VCaP (cell line): ENCODE measurements at regions not wholly inside any gene's neighbourhood (a gene's known extent, or its start where the extent isn't known, plus 50 kb on each side); places are given as distances from the start of the nearest gene placed in this dataset.

Experiments used
- H3K27ac ChIP-seq: fragments of 450-650 bp; 2 replicates; pipeline ENCODE4 v1.5.1; 2017
- TF ChIP-seq, protein P1 (sequence below): fragments of 450-650 bp; conservative IDR thresholded peaks from 2 replicates; pipeline ENCODE4 v1.5.1; 2017; ENCODE audit warnings: mild to moderate bottlenecking, moderate library complexity

DNA sequence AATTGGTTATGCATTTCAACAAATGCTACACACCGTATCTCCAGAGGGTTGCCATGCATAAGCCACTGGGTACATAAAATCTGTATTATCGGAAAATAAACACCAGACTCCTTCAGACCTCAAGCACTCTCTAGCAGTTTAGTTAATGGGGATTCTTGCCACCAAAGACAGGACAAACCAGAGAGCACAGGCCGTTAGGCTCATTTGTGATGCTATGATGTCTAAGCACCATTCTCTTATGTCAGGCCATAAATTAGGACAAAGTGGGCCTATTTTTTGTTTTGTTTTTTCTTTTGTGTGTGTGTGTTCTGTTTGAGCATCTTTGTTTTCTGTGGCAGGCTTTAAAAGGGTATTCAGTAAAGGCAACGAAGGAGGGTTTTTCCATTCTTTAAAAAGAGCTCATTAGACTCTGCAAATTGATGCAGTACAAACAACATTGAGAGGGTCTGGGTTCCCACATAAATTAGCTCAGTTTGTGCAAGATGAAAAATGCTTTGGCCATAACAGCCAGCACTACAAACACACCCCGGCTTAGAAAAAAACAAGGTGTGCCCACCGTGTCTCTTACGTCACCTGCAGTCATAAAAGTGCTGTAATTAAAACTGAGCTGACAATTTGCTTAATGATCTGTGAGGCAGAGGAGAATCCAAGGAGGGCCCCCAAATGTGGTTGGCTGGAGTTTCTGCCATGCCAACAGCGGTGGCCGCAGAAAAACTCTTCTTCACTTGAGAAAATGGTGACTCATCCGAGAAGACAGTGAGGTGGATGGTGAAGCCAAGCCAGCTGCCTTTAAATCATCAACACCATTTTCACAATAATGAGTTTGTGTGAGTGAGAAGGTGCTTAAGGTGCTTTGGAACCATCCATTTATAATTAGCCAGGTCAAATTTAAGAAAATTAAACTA, 297.9 kb downstream of the GATA3 start:
- TF ChIP-seq, protein P1, sequence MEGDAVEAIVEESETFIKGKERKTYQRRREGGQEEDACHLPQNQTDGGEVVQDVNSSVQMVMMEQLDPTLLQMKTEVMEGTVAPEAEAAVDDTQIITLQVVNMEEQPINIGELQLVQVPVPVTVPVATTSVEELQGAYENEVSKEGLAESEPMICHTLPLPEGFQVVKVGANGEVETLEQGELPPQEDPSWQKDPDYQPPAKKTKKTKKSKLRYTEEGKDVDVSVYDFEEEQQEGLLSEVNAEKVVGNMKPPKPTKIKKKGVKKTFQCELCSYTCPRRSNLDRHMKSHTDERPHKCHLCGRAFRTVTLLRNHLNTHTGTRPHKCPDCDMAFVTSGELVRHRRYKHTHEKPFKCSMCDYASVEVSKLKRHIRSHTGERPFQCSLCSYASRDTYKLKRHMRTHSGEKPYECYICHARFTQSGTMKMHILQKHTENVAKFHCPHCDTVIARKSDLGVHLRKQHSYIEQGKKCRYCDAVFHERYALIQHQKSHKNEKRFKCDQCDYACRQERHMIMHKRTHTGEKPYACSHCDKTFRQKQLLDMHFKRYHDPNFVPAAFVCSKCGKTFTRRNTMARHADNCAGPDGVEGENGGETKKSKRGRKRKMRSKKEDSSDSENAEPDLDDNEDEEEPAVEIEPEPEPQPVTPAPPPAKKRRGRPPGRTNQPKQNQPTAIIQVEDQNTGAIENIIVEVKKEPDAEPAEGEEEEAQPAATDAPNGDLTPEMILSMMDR: no peak
- H3K27ac ChIP-seq: no peak overlapping the region

DNA sequence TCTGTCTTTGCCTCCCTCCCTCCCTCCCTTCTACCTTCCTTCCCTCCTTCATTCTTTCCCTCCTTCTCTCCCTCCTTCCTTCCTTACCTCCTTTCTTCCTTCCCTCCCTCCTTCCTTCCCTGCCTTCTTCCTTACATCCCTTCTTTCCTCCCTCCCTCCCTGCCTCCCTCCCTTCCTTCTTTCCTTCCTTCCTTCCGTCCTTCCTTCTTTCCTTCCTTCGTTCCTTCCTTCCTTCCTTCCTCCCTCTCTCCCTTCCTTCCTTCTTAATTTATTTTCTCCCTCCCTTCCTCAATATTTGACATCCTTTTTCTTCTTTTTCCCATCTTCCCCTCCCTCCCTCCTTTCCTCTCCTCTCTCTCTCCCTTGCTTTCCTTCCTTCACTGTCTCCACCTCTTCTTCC, 301.8 kb downstream of the GATA3 start:
- TF ChIP-seq, protein P1: no peak
- no peak overlapping the region for H3K27ac ChIP-seq

DNA sequence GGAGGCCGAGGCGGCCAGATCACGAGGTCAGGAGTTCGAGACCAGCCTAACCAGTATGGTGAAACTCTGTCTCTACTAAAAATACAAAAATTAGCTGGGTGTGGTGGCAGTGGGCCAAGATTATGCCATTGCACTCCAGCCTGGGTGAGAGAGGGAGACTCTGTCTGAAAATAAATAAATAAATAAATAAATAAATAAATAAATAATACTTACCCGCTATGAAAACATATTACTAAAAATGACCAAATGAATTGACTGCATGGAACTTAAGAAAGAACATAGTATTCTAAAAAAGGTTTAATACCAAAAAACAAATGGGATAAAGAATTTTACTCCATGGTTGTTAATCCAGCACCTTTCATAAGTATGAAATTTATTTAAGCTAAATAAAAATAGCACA, 305.0 kb downstream of the GATA3 start:
- TF ChIP-seq, protein P1: no peak
- no peak overlapping the region for H3K27ac ChIP-seq

DNA sequence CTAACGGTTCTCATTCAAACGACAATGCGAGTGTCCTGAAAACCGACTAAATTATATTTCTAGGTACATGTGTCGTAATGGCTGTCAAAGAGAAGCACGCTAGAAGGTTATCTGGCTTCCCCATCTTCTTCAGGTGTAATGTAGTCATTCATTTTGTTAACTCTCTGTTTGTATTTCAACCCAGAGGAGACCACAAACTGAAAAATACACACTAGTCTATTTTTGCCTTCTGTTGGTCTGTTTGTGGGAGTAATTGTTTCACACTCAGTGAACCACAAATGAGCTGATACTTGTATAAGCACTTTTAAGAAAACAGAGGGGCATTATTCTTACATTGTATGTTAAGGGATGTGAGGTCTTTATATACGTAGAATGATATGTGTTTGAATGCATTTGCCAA, 305.9 kb downstream of the GATA3 start:
- TF ChIP-seq, protein P1: no peak
- no peak overlapping the region for H3K27ac ChIP-seq

DNA sequence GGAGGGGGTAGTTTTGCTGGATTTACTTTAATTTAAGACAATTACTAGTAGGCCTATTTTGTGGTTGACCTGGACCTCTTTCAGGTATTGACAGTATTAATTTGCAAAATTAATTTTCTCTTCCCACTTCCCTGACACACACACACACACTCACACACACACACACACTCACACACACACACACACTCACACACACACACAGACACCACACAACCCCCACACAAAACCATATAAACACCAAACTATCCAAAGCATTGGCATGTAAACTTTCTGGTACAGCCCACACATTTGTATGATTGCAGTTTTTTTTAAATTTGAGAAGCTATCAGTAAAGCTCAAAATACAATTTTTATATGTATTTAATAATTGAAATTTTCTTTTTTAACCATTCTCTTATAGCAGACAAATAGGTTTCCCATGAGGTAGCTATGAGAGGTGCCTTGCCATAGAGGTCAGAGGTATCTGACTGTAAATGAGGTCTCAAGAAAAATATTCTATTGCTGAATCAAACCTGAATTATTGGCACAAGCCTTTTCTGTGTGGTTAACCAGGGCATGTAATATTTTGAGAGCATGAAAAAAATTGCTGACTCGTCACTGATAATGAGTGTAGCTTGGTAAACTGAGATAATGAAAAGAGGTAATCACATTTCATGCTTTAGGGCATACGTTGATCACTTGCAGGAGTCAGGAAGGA, 306.5 kb downstream of the GATA3 start:
- H3K27ac ChIP-seq: no peak overlapping the region
- TF ChIP-seq, protein P1: no peak

DNA sequence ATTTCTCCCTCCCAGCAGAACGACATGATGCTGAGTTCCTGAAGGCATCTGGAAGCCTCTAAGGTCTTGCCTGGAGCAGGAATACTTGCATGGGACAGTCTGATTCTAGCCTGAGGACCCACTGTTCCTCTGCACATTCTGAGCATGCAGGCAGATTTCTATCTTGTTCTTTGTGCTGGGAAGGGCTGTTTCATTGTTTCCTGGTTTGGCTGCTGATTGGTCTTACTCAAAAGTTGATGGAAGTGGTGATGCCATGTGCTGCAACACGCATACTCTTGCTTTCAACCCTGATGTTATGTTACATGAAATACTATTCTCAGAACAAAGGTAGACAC, 307.0 kb downstream of the GATA3 start:
- H3K27ac ChIP-seq: no peak overlapping the region
- TF ChIP-seq, protein P1: no peak
